HG02870 (cell line): ENCODE measurements at regions not wholly inside any gene's neighbourhood (a gene's known extent, or its start where the extent isn't known, plus 50 kb on each side); places are given as distances from the start of the nearest gene placed in this dataset.

Source experiments
- ATAC-seq: cut with Tn5 transposase; IDR thresholded peaks from one replicate; pipeline ENCODE4 v1.9.1; 2021; ENCODE audit warnings: mild to moderate bottlenecking, moderate library complexity; ENCODE audit not compliant: unreplicated experiment

DNA sequence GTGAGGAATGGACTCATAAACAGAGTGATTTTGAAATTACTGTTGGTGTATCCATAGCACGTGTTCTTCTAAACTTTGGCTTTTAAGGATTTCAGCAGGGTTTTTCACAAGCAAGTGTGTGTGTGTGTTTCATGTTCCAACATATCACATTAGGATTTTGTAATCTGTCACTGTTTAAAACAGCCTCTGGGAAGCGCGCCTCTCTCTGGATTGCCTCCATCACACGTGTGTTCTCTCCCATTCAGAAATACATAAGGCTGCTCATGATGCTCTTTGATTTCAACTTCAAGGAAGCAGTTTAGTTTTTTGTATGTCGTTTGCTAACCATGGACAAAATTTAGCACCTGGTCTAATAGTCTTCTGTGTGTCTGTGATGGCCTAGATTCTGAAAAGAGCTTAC is 370.4 kb downstream of the MTX2 start:
- no peak for ATAC-seq

- ATAC-seq: no peak
These were observed 372.2 kb downstream of the MTX2 start for GRCh38 chr2:176641436-176641835.

DNA sequence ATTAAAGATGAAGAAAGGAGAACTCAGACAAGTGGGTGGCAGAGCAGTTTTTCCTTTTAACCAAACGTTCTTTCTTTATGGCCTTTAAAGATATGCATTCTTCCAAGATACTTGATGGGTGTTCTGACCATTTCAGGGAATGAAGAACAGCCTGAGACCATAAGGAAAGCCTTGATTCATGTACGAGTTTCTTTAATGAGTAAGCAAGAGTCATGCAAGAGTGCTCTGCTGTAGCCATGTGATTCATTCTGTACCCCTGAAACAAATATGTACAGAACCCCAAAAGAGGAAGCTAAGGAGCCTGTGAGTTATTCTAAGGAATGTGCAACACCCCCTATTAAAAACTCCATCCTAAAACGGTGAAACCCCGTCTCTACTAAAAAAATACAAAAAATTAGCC is 372.8 kb downstream of the MTX2 start:
- peak; percentile 60 for ATAC-seq

GRCh38 chr2:176643646-176644045 is 374.4 kb downstream of the MTX2 start:
- no peak for ATAC-seq

DNA sequence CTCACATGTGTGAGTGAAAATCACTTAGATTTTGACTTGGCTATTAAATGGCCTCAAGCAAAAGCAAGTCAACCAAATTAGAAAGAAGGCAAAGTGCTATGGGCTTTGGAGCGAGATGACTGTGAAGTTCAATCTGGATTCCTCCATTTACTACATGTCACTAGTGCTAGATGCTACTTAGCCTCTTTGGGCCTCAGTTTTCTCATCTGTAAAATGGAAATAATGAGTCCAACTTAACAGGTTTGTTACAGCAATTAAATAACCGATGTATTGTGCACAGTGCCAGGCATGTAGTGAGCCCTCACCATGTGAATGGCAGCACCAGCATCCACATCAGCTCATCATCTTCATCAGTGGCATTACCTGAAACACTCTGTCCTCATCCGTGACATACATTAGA is 376.3 kb downstream of the MTX2 start:
- no peak for ATAC-seq

GRCh38 chr2:176646033-176646615 is 376.9 kb downstream of the MTX2 start:
- no peak for ATAC-seq

GRCh38 chr2:176647325-176648165 is 378.3 kb downstream of the MTX2 start:
- no peak for ATAC-seq

GRCh38 chr2:176648700-176649297 is 379.6 kb downstream of the MTX2 start:
- ATAC-seq: no peak

DNA sequence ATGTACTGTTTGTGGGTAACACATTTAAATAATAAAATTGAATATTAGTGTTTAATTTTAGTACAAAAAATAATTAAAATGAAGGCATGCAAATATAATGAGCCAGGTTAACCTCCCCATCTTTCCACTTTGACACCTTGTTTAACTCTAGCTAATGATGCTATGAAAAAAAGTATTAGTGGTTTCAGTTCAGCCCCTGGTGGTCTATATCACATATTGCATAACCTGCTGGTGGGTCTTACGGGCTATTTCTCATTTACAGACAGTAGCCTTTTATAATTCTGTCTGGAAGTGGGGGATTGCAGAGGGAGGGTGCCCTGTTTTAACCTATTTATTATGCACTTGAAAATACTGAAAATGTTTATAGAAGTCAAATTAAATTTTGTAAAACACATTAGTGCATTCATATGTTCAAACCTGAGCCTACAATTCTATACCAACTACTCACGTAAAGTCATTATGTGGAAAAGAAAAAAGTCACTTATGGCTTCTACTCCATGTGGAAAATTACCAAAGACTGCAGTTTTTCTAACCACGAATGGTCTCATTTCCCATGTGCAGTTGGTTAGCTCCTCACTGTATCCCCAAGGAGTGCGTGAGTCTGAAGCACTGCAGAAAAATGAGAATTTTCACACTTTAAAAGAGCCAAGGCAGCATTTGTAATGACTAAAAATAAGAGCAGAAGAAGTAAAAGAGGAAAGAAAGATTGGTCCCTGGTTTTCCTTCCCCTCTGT is 381.0 kb downstream of the MTX2 start:
- no peak for ATAC-seq

GRCh38 chr2:176650838-176651555 is 381.8 kb downstream of the MTX2 start:
- ATAC-seq: no peak

DNA sequence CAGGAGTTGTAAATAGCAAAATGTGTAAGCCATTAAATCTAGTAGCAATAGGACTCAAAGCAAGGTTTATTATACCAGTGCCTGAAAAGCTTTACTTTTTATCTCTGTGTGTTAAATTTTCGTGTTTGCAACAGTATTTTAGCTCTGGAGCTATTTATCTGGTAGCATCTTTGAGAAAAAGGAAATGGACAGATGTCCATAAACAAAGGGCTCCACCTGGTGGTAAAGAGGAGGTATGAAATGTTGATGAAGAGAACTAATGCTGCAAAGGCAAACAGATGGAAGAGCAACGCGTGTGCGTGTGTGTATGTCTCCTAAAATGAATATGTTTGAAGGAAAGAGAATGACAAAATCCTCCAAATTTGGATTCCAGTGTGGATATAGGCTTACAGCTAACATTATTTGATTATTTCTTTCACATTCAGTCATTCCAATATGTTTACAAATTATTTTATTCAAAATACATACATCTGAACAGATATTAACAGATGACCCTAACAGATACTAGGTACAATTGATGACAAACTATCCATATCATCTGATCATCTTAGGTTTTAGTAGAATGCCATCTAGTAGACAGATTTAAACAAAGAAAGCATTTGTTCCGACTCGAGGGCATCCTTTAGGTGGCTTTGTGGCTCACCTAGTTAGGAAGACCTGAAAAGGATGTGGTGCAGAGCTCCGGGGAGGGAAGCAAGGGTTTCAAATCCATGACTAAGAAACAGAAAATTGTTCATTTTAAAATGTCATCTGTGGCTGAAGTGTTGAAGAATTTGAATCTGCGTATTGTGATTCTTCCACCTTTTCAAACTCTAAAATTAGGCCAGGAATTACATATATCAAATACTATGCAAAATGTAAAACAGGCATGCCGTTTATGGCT is 383.3 kb downstream of the MTX2 start:
- peak; percentile 67 for ATAC-seq

GRCh38 chr2:176653479-176654443 is 384.5 kb downstream of the MTX2 start:
- ATAC-seq: peak; percentile 53

- ATAC-seq: no peak
These were observed 387.0 kb downstream of the MTX2 start for GRCh38 chr2:176656038-176656775.

GRCh38 chr2:176656776-176657140 is 387.5 kb downstream of the MTX2 start:
- ATAC-seq: no peak

DNA sequence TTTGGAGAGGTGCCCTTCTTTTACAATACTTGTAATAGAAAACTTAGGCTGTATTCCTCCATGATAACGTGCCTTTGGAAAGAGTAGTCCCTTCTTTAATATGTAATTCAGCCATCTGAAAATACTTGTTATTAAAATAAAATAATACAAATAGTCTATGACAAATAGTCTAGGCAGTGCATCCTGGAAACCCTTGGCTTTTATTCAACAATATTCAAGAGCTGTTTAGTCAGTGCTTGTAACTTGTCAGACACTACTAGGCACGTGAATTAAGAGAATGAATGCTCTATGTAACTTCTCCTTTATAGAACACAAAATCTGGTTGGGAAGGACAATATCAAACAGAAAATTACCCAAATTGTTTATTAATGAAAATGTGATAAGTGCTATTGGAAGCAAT is 388.2 kb downstream of the MTX2 start:
- no peak for ATAC-seq

- ATAC-seq: no peak
These were observed 389.5 kb downstream of the MTX2 start for GRCh38 chr2:176658708-176659107.

DNA sequence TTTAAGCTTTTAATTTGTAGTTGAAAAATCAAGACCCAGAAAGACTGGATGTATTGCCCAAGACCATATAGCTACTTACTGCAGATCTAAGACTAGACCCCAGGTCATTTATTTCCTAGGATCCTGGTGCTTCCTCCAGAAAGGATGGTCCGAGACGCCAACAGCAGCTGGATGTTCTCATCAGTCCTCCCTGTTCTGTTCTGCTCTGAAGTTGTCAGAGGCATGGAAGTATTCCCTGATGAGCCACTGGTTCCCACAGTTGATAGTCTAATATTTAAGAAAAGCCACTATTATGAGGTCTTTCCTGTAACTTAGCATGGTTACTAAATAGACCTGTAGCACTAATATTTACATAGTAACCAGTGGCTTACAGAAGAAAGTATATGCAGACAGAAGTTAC is 393.5 kb downstream of the MTX2 start:
- no peak for ATAC-seq

GRCh38 chr2:176664478-176664877 is 395.2 kb downstream of the MTX2 start:
- ATAC-seq: no peak
